Heart left ventricle (tissue), 13 donors: ENCODE measurements at regions not wholly inside any gene's neighbourhood (a gene's known extent, or its start where the extent isn't known, plus 50 kb on each side); places are given as distances from the start of the nearest gene placed in this dataset.

Experiments
- POLR2A ChIP-seq, 2 donors: fragments of 450-650 bp; IDR thresholded peaks; one replicate each; pipeline ENCODE4 v1.6.1; 2017; ENCODE audit warnings: antibody characterized with exemption in 2 of 2, mild to moderate bottlenecking in 2 of 2, moderate library complexity in 2 of 2
- TF ChIP-seq, protein P1 (sequence below), 12 donors: fragments of 200-600 bp; sonication (generic) in 4 of 12; IDR thresholded peaks; one replicate each; pipeline versions ENCODE4 v1.5.0 to v1.8.0; 2018 to 2022; ENCODE audit warnings: antibody characterized with exemption in 12 of 12, mild to moderate bottlenecking in 5 of 12
- donor health status: ischemic (EF 13 %, LVEDD 7.1; RV severe dilation, severe dysfunction).
- donor health status: DM: no; HTN: yes; CAD: no.
- donor health status: DM: no; HTN: no; CAD: no.
- donor health status: ischemic (EF 25% LVEDD 6.9; RV normal size, moderate dysfunction).
- donor health status: ischemic (EF 25% LVEDD 5.7; RV mildly dilated, moderate dysfunction).
- donor health status: ischemic (EF 35%, LVEDD 5.7; RV mildly dilated, moderate dysfunction).
- donor health status: nonischemic (EF 11% LVEDD 7.7; RV severe dilation, severe dysfunction).
- donor health status: DM: yes; HTN: yes; CAD: no.
- donor health status: PGD.
- donor health status: ischemic (EF 29% LVEDD 5.4; RV normal size, mild dysfunction).
- donor health status: nonischemic (EF 23%, LVEDD 6.1; RV moderate dilation, normal function).

DNA sequence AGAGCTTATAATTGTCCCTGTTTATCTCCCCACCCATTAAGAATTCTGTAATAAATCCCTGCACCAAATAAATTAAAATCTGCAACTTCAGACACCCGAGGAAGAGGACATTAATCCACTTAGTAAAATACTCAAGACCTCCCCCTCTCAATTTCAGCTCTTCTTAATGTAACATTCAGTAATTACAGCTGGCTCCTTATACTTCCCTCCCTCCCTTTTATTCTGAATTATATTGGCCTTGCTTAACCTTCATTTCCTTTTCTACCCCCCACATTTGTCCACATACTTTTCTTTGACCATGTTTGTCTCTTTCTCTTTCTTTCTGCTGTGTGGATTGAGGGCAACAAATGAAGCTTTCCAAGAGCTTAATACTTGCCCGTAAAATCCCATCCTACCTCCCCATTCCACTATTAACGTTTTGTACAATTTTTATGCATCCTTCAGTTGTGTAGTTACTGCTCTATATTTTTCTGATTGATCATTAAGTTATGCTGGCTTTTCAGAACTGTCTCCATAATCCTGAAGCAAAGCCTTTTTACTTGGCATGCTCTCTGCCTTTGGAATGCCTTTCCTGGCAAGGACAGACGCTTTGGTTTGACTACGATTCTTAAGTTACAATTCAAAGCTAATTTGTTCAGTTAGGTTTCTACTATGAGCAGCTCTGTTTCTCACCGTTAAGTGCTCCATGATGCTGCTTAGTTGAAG, 580.1 kb downstream of the ZEB2 start:
- TF ChIP-seq, protein P1, sequence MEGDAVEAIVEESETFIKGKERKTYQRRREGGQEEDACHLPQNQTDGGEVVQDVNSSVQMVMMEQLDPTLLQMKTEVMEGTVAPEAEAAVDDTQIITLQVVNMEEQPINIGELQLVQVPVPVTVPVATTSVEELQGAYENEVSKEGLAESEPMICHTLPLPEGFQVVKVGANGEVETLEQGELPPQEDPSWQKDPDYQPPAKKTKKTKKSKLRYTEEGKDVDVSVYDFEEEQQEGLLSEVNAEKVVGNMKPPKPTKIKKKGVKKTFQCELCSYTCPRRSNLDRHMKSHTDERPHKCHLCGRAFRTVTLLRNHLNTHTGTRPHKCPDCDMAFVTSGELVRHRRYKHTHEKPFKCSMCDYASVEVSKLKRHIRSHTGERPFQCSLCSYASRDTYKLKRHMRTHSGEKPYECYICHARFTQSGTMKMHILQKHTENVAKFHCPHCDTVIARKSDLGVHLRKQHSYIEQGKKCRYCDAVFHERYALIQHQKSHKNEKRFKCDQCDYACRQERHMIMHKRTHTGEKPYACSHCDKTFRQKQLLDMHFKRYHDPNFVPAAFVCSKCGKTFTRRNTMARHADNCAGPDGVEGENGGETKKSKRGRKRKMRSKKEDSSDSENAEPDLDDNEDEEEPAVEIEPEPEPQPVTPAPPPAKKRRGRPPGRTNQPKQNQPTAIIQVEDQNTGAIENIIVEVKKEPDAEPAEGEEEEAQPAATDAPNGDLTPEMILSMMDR (IDR thresholded peaks at IDR 0.05) = no peak
- TF ChIP-seq POLR2A (IDR thresholded peaks at IDR 0.05) = no peak
